B cell (primary cell): ENCODE measurements at regions not wholly inside any gene's neighbourhood (a gene's known extent, or its start where the extent isn't known, plus 50 kb on each side); places are given as distances from the start of the nearest gene placed in this dataset.

Experiments used
- ATAC-seq: fragments of 200-7000 bp; cut with Tn5 transposase; one replicate; pipeline ENCODE4 v1.10.0; 2021; ENCODE audit warnings: low read depth, mild to moderate bottlenecking, moderate number of reproducible peaks, moderate library complexity
- CTCF ChIA-PET: fragments of 350-600 bp; sonication (Branson Sonifier 250); formaldehyde crosslinking; loops from one replicate; lab custom pipeline; 2021; ENCODE audit warnings: antibody characterized with exemption, inconsistent platforms; lab: Charles Lee
- POLR2A ChIA-PET: fragments of 350-600 bp; sonication (Branson Sonifier 250); formaldehyde crosslinking; loops from one replicate; lab custom pipeline; 2021; ENCODE audit warnings: antibody characterized with exemption; lab: Charles Lee
- DNase-seq: peaks from one replicate; pipeline ENCODE4 v3.0.0; 2013
- H2AFZ ChIP-seq: 2 replicates; pipeline ENCODE4 v1.6.1; 2012; ENCODE audit warnings: mild to moderate bottlenecking, low read depth, low read length; ENCODE audit not compliant: insufficient read depth, poor library complexity, severe bottlenecking
- H3K27ac ChIP-seq, 2 donors: 1 replicate in 1 of 2; 2 replicates in 1 of 2; pipeline ENCODE4 v1.5.1; 2012 to 2013; ENCODE audit warnings: low read length in 2 of 2, mild to moderate bottlenecking in 2 of 2, moderate library complexity in 1 of 2
- H3K27me3 ChIP-seq, 4 experiments: fragments of 200-600 bp in 1 of 4; sonication (generic) in 1 of 4; replicated peaks in 1 of 4; 1 replicate in 2 of 4; 2 replicates in 2 of 4; pipeline versions ENCODE4 v1.6.1 to v1.7.0; 2013 to 2016; ENCODE audit warnings: low read length in 3 of 4, mild to moderate bottlenecking in 2 of 4, mixed read lengths in 1 of 4, moderate library complexity in 1 of 4; ENCODE audit not compliant: insufficient read depth in 4 of 4, control insufficient read depth in 3 of 4; ENCODE audit errors: control extremely low read depth in 1 of 4
- H3K36me3 ChIP-seq, 2 experiments: replicated peaks in 1 of 2; 1 replicate in 1 of 2; 2 replicates in 1 of 2; pipeline versions ENCODE4 v1.6.1 to v1.7.1; 2013; ENCODE audit warnings: low read length in 1 of 2; ENCODE audit not compliant: insufficient read depth in 2 of 2, control insufficient read depth in 1 of 2; ENCODE audit errors: control extremely low read depth in 1 of 2, extremely low read depth in 1 of 2
- H3K4me1 ChIP-seq, 2 donors: fragments of 200-600 bp in 1 of 2; sonication (generic) in 1 of 2; 1 replicate in 1 of 2; 2 replicates in 1 of 2; pipeline versions ENCODE4 v1.5.1 to v1.6.1; 2013 to 2017; ENCODE audit warnings: low read length in 2 of 2; ENCODE audit not compliant: control insufficient read depth in 2 of 2, insufficient read depth in 2 of 2
- H3K4me2 ChIP-seq: replicated peaks from 2 replicates; pipeline ENCODE3; 2012; ENCODE audit warnings: mild to moderate bottlenecking, low read depth, low read length; ENCODE audit not compliant: poor library complexity, severe bottlenecking
- H3K4me3 ChIP-seq, 5 experiments: fragments of 200-600 bp in 1 of 5; sonication (generic) in 1 of 5; 1 replicate in 3 of 5; 2 replicates in 2 of 5; pipeline versions ENCODE4 v1.5.1 to v1.7.0; 2011 to 2016; ENCODE audit warnings: low read length in 4 of 5, mild to moderate bottlenecking in 4 of 5, low read depth in 2 of 5, control low read depth in 1 of 5, moderate library complexity in 1 of 5; ENCODE audit not compliant: insufficient read depth in 1 of 5; ENCODE audit errors: control extremely low read depth in 1 of 5, extremely low read depth in 1 of 5
- H3K79me2 ChIP-seq: fragments of 200-600 bp; sonication (generic); one replicate; pipeline ENCODE4 v1.6.0; 2016; ENCODE audit warnings: low read length; ENCODE audit not compliant: control insufficient read depth, insufficient read depth
- H3K9ac ChIP-seq: fragments of 200-600 bp; sonication (generic); 2 replicates; pipeline ENCODE4 v1.6.1; 2017; ENCODE audit warnings: mild to moderate bottlenecking, low read length, moderate library complexity
- H3K9me3 ChIP-seq, 3 donors: one replicate each; pipeline versions ENCODE4 v1.6.1 to v1.7.1; 2013; ENCODE audit warnings: low read length in 2 of 3; ENCODE audit not compliant: control insufficient read depth in 2 of 3, insufficient read depth in 1 of 3; ENCODE audit errors: control extremely low read depth in 1 of 3
- H4K20me1 ChIP-seq: 2 replicates; pipeline ENCODE4 v1.6.0; 2012; ENCODE audit warnings: mild to moderate bottlenecking, low read length; ENCODE audit not compliant: insufficient read depth, control insufficient read depth, poor library complexity, severe bottlenecking
- H3K27ac Mint-ChIP-seq: one replicate; pipeline ENCODE4 v1.8.0; 2021; ENCODE audit warnings: mixed read lengths
- H3K27me3 Mint-ChIP-seq: one replicate; pipeline ENCODE4 v1.8.0; 2021; ENCODE audit warnings: mixed read lengths
- H3K4me1 Mint-ChIP-seq: one replicate; pipeline ENCODE4 v1.8.0; 2021; ENCODE audit warnings: mixed read lengths
- H3K4me3 Mint-ChIP-seq: one replicate; pipeline ENCODE4 v1.8.0; 2021; ENCODE audit warnings: mixed read lengths
- H3K9me3 Mint-ChIP-seq: one replicate; pipeline ENCODE4 v1.8.0; 2022; ENCODE audit warnings: mixed read lengths; ENCODE audit not compliant: insufficient read depth
- CTCF ChIP-seq: fragments of 200-600 bp; IDR thresholded peaks from one replicate; pipeline ENCODE4 v1.8.0; 2022; ENCODE audit warnings: antibody characterized with exemption, mild to moderate bottlenecking
- EZH2 ChIP-seq: IDR thresholded peaks from 2 replicates; pipeline ENCODE4 v1.6.1; 2012; ENCODE audit warnings: borderline replicate concordance, low read depth, mild to moderate bottlenecking, moderate library complexity, low read length; ENCODE audit not compliant: insufficient read depth, poor library complexity, severe bottlenecking
- WGBS: methylation state at CpG from one replicate; pipeline ENCODE4 v1.1.5; 2013; ENCODE audit warnings: missing lambda C conversion rate; ENCODE audit not compliant: insufficient coverage; 5-methylcytosine and 5-hydroxymethylcytosine counted together
- intact Hi-C: fragments of 100-400 bp; cut with micrococcal nuclease; formaldehyde crosslinking; loops from one replicate; pipeline ENCODE4 v1.10.0; 2022

GRCh38 chr1:60427194-60427593, 353.6 kb upstream of the C1orf87 start:
- WGBS, result 80% methylated on average over 1 of the region's 4 CpGs
- DNase-seq, result no peak
- POLR2A ChIA-PET, result no interaction called here

GRCh38 chr1:60425528-60425927, 352.0 kb upstream of the C1orf87 start:
- Histone ChIP-seq H4K20me1 (no peaks in the 10 kb centered on the region), H2AFZ (no peak overlapping the region), H3K27me3 (no peaks in the 10 kb centered on the region), H3K9me3 (no peaks in the 10 kb centered on the region), H3K4me1 (no peaks in the 10 kb centered on the region), H3K79me2 (no peaks in the 10 kb centered on the region), H3K4me2 (no peak overlapping the region), H3K36me3 (no peaks in the 10 kb centered on the region), H3K9ac (no peak overlapping the region), H3K4me3 (no peak overlapping the region), H3K27ac (no peak overlapping the region)
- intact Hi-C loops, result no loop called here
- no peak overlapping the region for H3K27ac Mint-ChIP-seq
- TF ChIP-seq EZH2 (no peak), CTCF (no peak)
- H3K9me3 Mint-ChIP-seq, result peaks cover 2% of the 10 kb centered on the region
- ChIA-PET CTCF (no interaction called here), POLR2A (no interaction called here)
- no peaks in the 10 kb centered on the region for H3K27me3 Mint-ChIP-seq
- ATAC-seq (no peak), DNase-seq (no peak)
- no CpG with 5 or more reads among the region's 1 CpG for WGBS
- no peak overlapping the region for H3K4me3 Mint-ChIP-seq
- no peaks in the 10 kb centered on the region for H3K4me1 Mint-ChIP-seq

More at GRCh38 chr1:60427194-60427593, 353.6 kb upstream of the C1orf87 start:
- H3K4me3 Mint-ChIP-seq, result no peak overlapping the region
- H3K27ac Mint-ChIP-seq, result no peak overlapping the region
- H3K27me3 ChIP-seq, result no peaks in the 10 kb centered on the region
- no peak overlapping the region for H3K27ac ChIP-seq
- no peak for TF ChIP-seq CTCF
- no peaks in the 10 kb centered on the region for H3K79me2 ChIP-seq
- no peaks in the 10 kb centered on the region for H3K27me3 Mint-ChIP-seq
- H3K36me3 ChIP-seq, result no peaks in the 10 kb centered on the region
- H4K20me1 ChIP-seq, result no peaks in the 10 kb centered on the region
- H3K4me2 ChIP-seq, result no peak overlapping the region
- H3K4me1 Mint-ChIP-seq, result no peaks in the 10 kb centered on the region
- H3K9me3 Mint-ChIP-seq, result no peaks in the 10 kb centered on the region
- intact Hi-C loops, result no loop called here
- no peak overlapping the region for H2AFZ ChIP-seq
- CTCF ChIA-PET, result no interaction called here
- no peak overlapping the region for H3K4me3 ChIP-seq
- no peak for ATAC-seq
- H3K9ac ChIP-seq, result no peak overlapping the region
- H3K4me1 ChIP-seq, result no peaks in the 10 kb centered on the region
- H3K9me3 ChIP-seq, result no peaks in the 10 kb centered on the region
